ENCODE measurements at regions not wholly inside any gene's neighbourhood (a gene's known extent, or its start where the extent isn't known, plus 50 kb on each side); places are given as distances from the start of the nearest gene placed in this dataset.

DNA sequence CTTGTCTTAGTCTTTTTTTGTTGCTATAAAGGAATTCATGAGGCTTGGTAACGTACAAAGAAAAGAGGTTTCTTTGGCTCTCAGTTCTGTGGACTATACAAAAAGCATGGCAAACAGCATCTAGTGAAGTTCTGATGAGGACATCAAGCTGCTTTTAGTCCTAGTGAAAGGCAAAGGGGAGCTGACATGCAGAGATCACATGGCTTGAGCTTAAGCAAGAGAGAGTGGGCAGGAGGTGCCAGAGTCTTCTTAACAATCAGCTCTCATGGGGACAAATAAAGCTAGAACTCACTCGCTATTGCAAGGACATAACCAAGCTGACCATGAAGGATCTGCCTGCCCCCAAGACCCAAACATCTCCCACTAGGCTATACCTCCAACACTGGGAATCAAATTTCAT, 1063.1 kb downstream of the PCDH7 start:
- TF ChIP-seq, protein P1, sequence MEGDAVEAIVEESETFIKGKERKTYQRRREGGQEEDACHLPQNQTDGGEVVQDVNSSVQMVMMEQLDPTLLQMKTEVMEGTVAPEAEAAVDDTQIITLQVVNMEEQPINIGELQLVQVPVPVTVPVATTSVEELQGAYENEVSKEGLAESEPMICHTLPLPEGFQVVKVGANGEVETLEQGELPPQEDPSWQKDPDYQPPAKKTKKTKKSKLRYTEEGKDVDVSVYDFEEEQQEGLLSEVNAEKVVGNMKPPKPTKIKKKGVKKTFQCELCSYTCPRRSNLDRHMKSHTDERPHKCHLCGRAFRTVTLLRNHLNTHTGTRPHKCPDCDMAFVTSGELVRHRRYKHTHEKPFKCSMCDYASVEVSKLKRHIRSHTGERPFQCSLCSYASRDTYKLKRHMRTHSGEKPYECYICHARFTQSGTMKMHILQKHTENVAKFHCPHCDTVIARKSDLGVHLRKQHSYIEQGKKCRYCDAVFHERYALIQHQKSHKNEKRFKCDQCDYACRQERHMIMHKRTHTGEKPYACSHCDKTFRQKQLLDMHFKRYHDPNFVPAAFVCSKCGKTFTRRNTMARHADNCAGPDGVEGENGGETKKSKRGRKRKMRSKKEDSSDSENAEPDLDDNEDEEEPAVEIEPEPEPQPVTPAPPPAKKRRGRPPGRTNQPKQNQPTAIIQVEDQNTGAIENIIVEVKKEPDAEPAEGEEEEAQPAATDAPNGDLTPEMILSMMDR (IDR thresholded peaks at IDR 0.05): no peak
- Mint-ChIP-seq H3K4me1 (ENCODE audit: unreplicated experiment) (no peaks in the 10 kb centered on the region), H3K9me3 (ENCODE audit: unreplicated experiment) (peaks cover 17% of the 10 kb centered on the region), H3K36me3 (ENCODE audit: unreplicated experiment) (no peaks in the 10 kb centered on the region), H3K27me3 (ENCODE audit: unreplicated experiment) (no peaks in the 10 kb centered on the region), H3K27ac (ENCODE audit: unreplicated experiment) (no peak overlapping the region), H3K4me3 (ENCODE audit: unreplicated experiment) (no peak overlapping the region)
- DNase-seq (ENCODE audit: extremely low spot score, unreplicated experiment): no peak

DNA sequence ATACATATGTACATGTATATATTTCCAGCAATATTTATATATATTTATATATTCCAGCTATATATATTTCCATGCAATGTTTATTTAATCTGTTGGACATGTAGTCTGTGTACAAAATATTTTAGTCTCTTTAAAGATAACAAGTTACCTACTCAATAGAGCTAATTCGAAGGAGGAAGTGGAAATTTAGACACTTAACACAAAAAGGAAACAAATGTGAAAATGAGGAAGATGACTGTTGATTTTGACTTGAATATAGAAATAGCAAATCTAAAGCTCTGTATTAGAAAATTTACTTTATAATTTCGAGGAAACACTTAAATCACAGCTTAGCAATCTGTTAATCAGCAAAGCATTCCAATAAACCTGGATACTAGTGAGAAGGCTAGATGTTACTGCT, 1064.4 kb downstream of the PCDH7 start:
- H3K4me3 Mint-ChIP-seq (ENCODE audit: unreplicated experiment): no peak overlapping the region

DNA sequence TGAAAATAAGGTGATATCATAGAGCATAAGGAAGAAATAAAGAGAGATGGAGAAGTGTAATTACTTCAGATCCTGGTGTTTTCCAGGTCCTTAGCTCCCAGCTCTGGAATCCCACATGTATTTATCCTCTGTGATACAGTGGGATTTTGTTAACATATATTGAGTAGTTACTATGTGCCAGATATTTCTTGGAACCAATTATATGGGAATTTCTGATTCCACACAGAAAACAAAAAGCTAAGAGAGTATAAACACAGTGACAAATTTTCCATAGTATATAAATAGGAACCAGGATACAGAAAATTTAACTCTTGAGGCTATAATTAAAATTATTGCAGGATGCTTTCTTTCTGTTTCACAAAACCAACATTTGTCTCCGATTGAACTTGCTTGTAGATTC, 1067.5 kb downstream of the PCDH7 start:
- Mint-ChIP-seq H3K27ac (ENCODE audit: unreplicated experiment) (no peak overlapping the region), H3K4me1 (ENCODE audit: unreplicated experiment) (no peaks in the 10 kb centered on the region), H3K27me3 (ENCODE audit: unreplicated experiment) (no peaks in the 10 kb centered on the region), H3K36me3 (ENCODE audit: unreplicated experiment) (no peaks in the 10 kb centered on the region), H3K9me3 (ENCODE audit: unreplicated experiment) (peaks cover 10% of the 10 kb centered on the region), H3K4me3 (ENCODE audit: unreplicated experiment) (no peak overlapping the region)
- DNase-seq (ENCODE audit: extremely low spot score, unreplicated experiment): no peak
- TF ChIP-seq, protein P1 (IDR thresholded peaks at IDR 0.05): no peak

More for the DNA sequence above, 1064.4 kb downstream of the PCDH7 start:
- Mint-ChIP-seq H3K9me3 (ENCODE audit: unreplicated experiment) (peaks cover 17% of the 10 kb centered on the region), H3K27me3 (ENCODE audit: unreplicated experiment) (no peaks in the 10 kb centered on the region), H3K27ac (ENCODE audit: unreplicated experiment) (no peak overlapping the region), H3K4me1 (ENCODE audit: unreplicated experiment) (no peaks in the 10 kb centered on the region), H3K36me3 (ENCODE audit: unreplicated experiment) (no peaks in the 10 kb centered on the region)
- TF ChIP-seq, protein P1 (IDR thresholded peaks at IDR 0.05): no peak
- no peak for DNase-seq (ENCODE audit: extremely low spot score, unreplicated experiment)

DNA sequence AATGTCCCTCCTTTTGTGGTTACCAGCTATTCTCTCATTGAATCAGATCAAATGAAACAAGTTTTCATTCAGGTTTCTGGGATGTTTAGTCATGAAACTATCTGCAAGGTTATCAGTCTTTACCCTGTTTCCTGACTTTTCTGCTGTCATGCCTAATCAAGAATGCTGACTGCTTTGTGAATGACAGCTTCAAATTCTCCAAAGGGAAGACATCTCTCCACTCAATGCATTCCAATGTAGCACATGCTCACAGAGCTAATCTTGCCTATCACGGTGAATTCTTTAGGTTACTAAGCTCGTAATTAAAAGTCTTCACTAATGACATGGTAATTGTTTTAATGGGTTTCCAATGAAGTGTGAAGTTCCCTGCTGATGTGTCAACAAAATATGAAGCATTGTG, 1068.5 kb downstream of the PCDH7 start:
- H3K4me3 Mint-ChIP-seq (ENCODE audit: unreplicated experiment): no peak overlapping the region
- TF ChIP-seq, protein P1 (IDR thresholded peaks at IDR 0.05): no peak
- H3K27me3 Mint-ChIP-seq (ENCODE audit: unreplicated experiment): no peaks in the 10 kb centered on the region
- no peaks in the 10 kb centered on the region for H3K36me3 Mint-ChIP-seq (ENCODE audit: unreplicated experiment)
- no peak overlapping the region for H3K27ac Mint-ChIP-seq (ENCODE audit: unreplicated experiment)
- H3K9me3 Mint-ChIP-seq (ENCODE audit: unreplicated experiment): peaks cover 2% of the 10 kb centered on the region
- DNase-seq (ENCODE audit: extremely low spot score, unreplicated experiment): no peak
- no peaks in the 10 kb centered on the region for H3K4me1 Mint-ChIP-seq (ENCODE audit: unreplicated experiment)

DNA sequence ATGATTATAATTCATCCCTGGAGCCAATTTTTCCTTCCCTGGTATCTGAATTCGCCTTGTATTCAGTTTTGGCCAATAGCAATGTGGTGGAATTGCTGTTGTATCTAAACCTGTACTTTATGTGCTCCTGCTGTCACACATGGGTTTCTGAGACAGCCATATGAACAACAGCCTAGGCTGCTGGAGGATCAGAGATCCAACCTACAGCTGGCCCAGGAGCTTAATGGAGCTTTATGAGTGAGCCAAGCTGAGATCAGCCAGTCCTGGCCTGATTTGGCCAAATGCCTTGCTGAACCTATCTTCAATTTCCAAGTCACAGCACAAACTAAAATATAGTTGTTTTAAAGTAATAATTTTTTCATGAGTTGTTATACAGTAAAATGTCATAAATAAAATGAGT, 1071.5 kb downstream of the PCDH7 start:
- Mint-ChIP-seq H3K9me3 (ENCODE audit: unreplicated experiment) (peaks cover 18% of the 10 kb centered on the region), H3K27me3 (ENCODE audit: unreplicated experiment) (no peaks in the 10 kb centered on the region), H3K4me3 (ENCODE audit: unreplicated experiment) (no peak overlapping the region), H3K27ac (ENCODE audit: unreplicated experiment) (no peak overlapping the region), H3K36me3 (ENCODE audit: unreplicated experiment) (peaks cover 3% of the 10 kb centered on the region), H3K4me1 (ENCODE audit: unreplicated experiment) (no peaks in the 10 kb centered on the region)
- TF ChIP-seq, protein P1 (IDR thresholded peaks at IDR 0.05): no peak
- DNase-seq (ENCODE audit: extremely low spot score, unreplicated experiment): no peak
